ENCODE measurements at regions not wholly inside any gene's neighbourhood (a gene's known extent, or its start where the extent isn't known, plus 50 kb on each side); places are given as distances from the start of the nearest gene placed in this dataset.

GRCh38 chr12:47340411-47341015 lies 260.8 kb upstream of the AMIGO2 start:
- no peaks in the 10 kb centered on the region for H3K36me3 ChIP-seq (replicated peaks in 1 of 2; ENCODE audit: control insufficient read depth in 1 of 2, insufficient read depth in 2 of 2, low read length in 1 of 2)
- TF ChIP-seq USF2 (IDR thresholded peaks at IDR 0.05; ENCODE audit: borderline replicate concordance, low read depth, low read length) (no peak), POLR2AphosphoS5 (IDR thresholded peaks at IDR 0.05; ENCODE audit: low read depth, low read length) (no peak), USF1 (IDR thresholded peaks at IDR 0.05; ENCODE audit: borderline replicate concordance, low read depth) (no peak), RAD21 (IDR thresholded peaks at IDR 0.05; ENCODE audit: low read length) (no peak), RCOR1 (IDR thresholded peaks at IDR 0.05; ENCODE audit: low read length) (no peak), EZH2phosphoT487 (IDR thresholded peaks at IDR 0.05; ENCODE audit: borderline replicate concordance, low read depth) (no peak), EP300 (IDR thresholded peaks at IDR 0.05; ENCODE audit: borderline replicate concordance in 1 of 2, low read depth in 1 of 2, low read length in 1 of 2) (no peak), IRF3 (IDR thresholded peaks at IDR 0.05; ENCODE audit: low read depth, low read length) (no peak), JUND (IDR thresholded peaks at IDR 0.05) (no peak), RFX5 (IDR thresholded peaks at IDR 0.05; ENCODE audit: low read length) (no peak), CHD2 (IDR thresholded peaks at IDR 0.05; ENCODE audit: low read length, partially characterized antibody) (no peak), PBX3 (IDR thresholded peaks at IDR 0.05) (no peak), NRF1 (IDR thresholded peaks at IDR 0.05; ENCODE audit: low read depth, low read length) (no peak)
- H3K9me2 ChIP-seq, result no peaks in the 10 kb centered on the region
- H3K9ac ChIP-seq, result no peak overlapping the region
- H3K79me2 ChIP-seq (ENCODE audit: insufficient read depth), result no peaks in the 10 kb centered on the region
- peaks cover 17% of the 10 kb centered on the region; the same call in 1 of the 2 replicates for H3K27me3 ChIP-seq (ENCODE audit: insufficient read depth)
- CTCF ChIA-PET, result no interaction called here
- H3K4me3 ChIP-seq (ENCODE audit: low read depth in 2 of 2, low read length in 1 of 2), result no peak overlapping the region
- H3K9me3 ChIP-seq, result peaks cover 5% of the 10 kb centered on the region; the same call in 1 of the 2 replicates
- H3K27ac ChIP-seq (ENCODE audit: low read depth in 2 of 2, low read length in 1 of 2), result no peak overlapping the region
- no peaks in the 10 kb centered on the region for H4K20me1 ChIP-seq (ENCODE audit: insufficient read depth)
- POLR2A ChIA-PET, result no interaction called here
- WGBS (ENCODE audit: low lambda C conversion rate), result 10% methylated on average over 7 of the region's 7 CpGs
- no peak for DNase-seq
- H3F3A ChIP-seq (replicated peaks; ENCODE audit: insufficient read depth), result no peaks in the 10 kb centered on the region
- no peaks in the 10 kb centered on the region for H3K4me1 ChIP-seq (ENCODE audit: control insufficient read depth in 1 of 2, insufficient read depth in 2 of 2, low read depth in 1 of 2, low read length in 1 of 2)
- no peak overlapping the region for H3K4me2 ChIP-seq
- H2AFZ ChIP-seq (ENCODE audit: low read depth), result no peak overlapping the region

- Histone ChIP-seq H3K9me3 (peaks cover 5% of the 10 kb centered on the region; the same call in 1 of the 2 replicates), H3K4me2 (no peak overlapping the region), H3K9me2 (no peaks in the 10 kb centered on the region), H3K4me3 (ENCODE audit: low read depth in 2 of 2, low read length in 1 of 2) (no peak overlapping the region), H4K20me1 (ENCODE audit: insufficient read depth) (no peaks in the 10 kb centered on the region), H3K4me1 (ENCODE audit: control insufficient read depth in 1 of 2, insufficient read depth in 2 of 2, low read depth in 1 of 2, low read length in 1 of 2) (no peaks in the 10 kb centered on the region), H3K27ac (ENCODE audit: low read depth in 2 of 2, low read length in 1 of 2) (no peak overlapping the region), H3K79me2 (ENCODE audit: insufficient read depth) (no peaks in the 10 kb centered on the region), H2AFZ (ENCODE audit: low read depth) (no peak overlapping the region), H3K27me3 (ENCODE audit: insufficient read depth) (peaks cover 24% of the 10 kb centered on the region; the same call in 1 of the 2 replicates), H3K36me3 (replicated peaks in 1 of 2; ENCODE audit: control insufficient read depth in 1 of 2, insufficient read depth in 2 of 2, low read length in 1 of 2) (no peaks in the 10 kb centered on the region), H3K9ac (no peak overlapping the region), H3F3A (replicated peaks; ENCODE audit: insufficient read depth) (no peaks in the 10 kb centered on the region)
- ChIA-PET CTCF (no interaction called here), POLR2A (no interaction called here)
- no peak for DNase-seq
- TF ChIP-seq MEF2A (IDR thresholded peaks at IDR 0.05; ENCODE audit: borderline replicate concordance, low read depth) (no peak), USF1 (IDR thresholded peaks at IDR 0.05; ENCODE audit: borderline replicate concordance, low read depth) (no peak), EP300 (IDR thresholded peaks at IDR 0.05; ENCODE audit: borderline replicate concordance in 1 of 2, low read depth in 1 of 2, low read length in 1 of 2) (no peak), PBX3 (IDR thresholded peaks at IDR 0.05) (no peak), GATA2 (CRISPR knock-in tag; IDR thresholded peaks at IDR 0.05) (no peak), NFIC (IDR thresholded peaks at IDR 0.05; ENCODE audit: borderline replicate concordance) (no peak), NRF1 (IDR thresholded peaks at IDR 0.05; ENCODE audit: low read depth, low read length) (no peak), RCOR1 (IDR thresholded peaks at IDR 0.05; ENCODE audit: low read length) (no peak), CTCF (IDR thresholded peaks at IDR 0.05) (no peak), TEAD4 (IDR thresholded peaks at IDR 0.05; ENCODE audit: borderline replicate concordance, insufficient read depth) (no peak), TCF12 (IDR thresholded peaks at IDR 0.05) (no peak), FOXJ3 (CRISPR knock-in tag; IDR thresholded peaks at IDR 0.05) (no peak)
Measured at GRCh38 chr12:47337581-47337980, 257.8 kb upstream of the AMIGO2 start.

Data from SK-N-SH (cell line).